Activated CD4-positive, CD25-positive, alpha-beta regulatory T cell treated with anti-CD3 and anti-CD28 coated beads, Interleukin-2, amount 50 U/mL, for 72 hours (primary cell): ENCODE measurements at regions not wholly inside any gene's neighbourhood (a gene's known extent, or its start where the extent isn't known, plus 50 kb on each side); places are given as distances from the start of the nearest gene placed in this dataset.

Experiments used
- DNase-seq: peaks from one replicate; pipeline ENCODE4 v3.0.0; 2021

GRCh38 chr10:128963211-128964099 lies 503.6 kb upstream of the MGMT start:
- DNase-seq: no peak

GRCh38 chr10:128964100-128964403 lies 503.0 kb upstream of the MGMT start:
- no peak for DNase-seq

GRCh38 chr10:128967980-128968756 lies 498.9 kb upstream of the MGMT start:
- no peak for DNase-seq

GRCh38 chr10:128969551-128969950 lies 497.5 kb upstream of the MGMT start:
- no peak for DNase-seq

GRCh38 chr10:128971374-128972035 lies 495.5 kb upstream of the MGMT start:
- DNase-seq: no peak

GRCh38 chr10:128972036-128972405 lies 495.0 kb upstream of the MGMT start:
- no peak for DNase-seq

GRCh38 chr10:128973221-128973620 lies 493.8 kb upstream of the MGMT start:
- no peak for DNase-seq

- no peak for DNase-seq
Measured at GRCh38 chr10:128976856-128977255, 490.2 kb upstream of the MGMT start.

GRCh38 chr10:128978211-128978610 lies 488.8 kb upstream of the MGMT start:
- DNase-seq: no peak

- no peak for DNase-seq
Measured at GRCh38 chr10:128979405-128979804, 487.6 kb upstream of the MGMT start.

GRCh38 chr10:128981251-128981650 lies 485.8 kb upstream of the MGMT start:
- DNase-seq: no peak

- no peak for DNase-seq
Measured at GRCh38 chr10:128981881-128982615, 485.0 kb upstream of the MGMT start.

- no peak for DNase-seq
Measured at GRCh38 chr10:128982616-128982915, 484.5 kb upstream of the MGMT start.

- DNase-seq: no peak
Measured at GRCh38 chr10:128985036-128985435, 482.0 kb upstream of the MGMT start.

GRCh38 chr10:128990986-128991385 lies 476.1 kb upstream of the MGMT start:
- no peak for DNase-seq

- DNase-seq: no peak
Measured at GRCh38 chr10:128992770-128993169, 474.3 kb upstream of the MGMT start.

GRCh38 chr10:128993443-128993842 lies 473.6 kb upstream of the MGMT start:
- DNase-seq: no peak

- no peak for DNase-seq
Measured at GRCh38 chr10:128993911-128994538, 473.0 kb upstream of the MGMT start.

- no peak for DNase-seq
Measured at GRCh38 chr10:128994598-128995143, 472.4 kb upstream of the MGMT start.

GRCh38 chr10:128995676-128996075 lies 471.4 kb upstream of the MGMT start:
- no peak for DNase-seq

- DNase-seq: no peak
Measured at GRCh38 chr10:128996092-128996491, 470.9 kb upstream of the MGMT start.

- DNase-seq: no peak
Measured at GRCh38 chr10:128998101-128998805, 468.8 kb upstream of the MGMT start.
